Activated B cell treated with CpG ODN at 0.5 μM for 24 hours (primary cell): ENCODE measurements at regions not wholly inside any gene's neighbourhood (a gene's known extent, or its start where the extent isn't known, plus 50 kb on each side); places are given as distances from the start of the nearest gene placed in this dataset.

Experiments used
- ATAC-seq: fragments of 200-7000 bp; cut with Tn5 transposase; one replicate; pipeline ENCODE4 v1.10.0; 2021; ENCODE audit warnings: low read depth, mild to moderate bottlenecking, moderate library complexity
- CTCF ChIA-PET: fragments of 350-600 bp; sonication (Branson Sonifier 250); formaldehyde crosslinking; loops from one replicate; lab custom pipeline; 2021; ENCODE audit warnings: antibody characterized with exemption; lab: Charles Lee
- POLR2A ChIA-PET: fragments of 350-600 bp; sonication (Branson Sonifier 250); formaldehyde crosslinking; loops from one replicate; lab custom pipeline; 2021; ENCODE audit warnings: antibody characterized with exemption; lab: Charles Lee
- DNase-seq: peaks from one replicate; pipeline ENCODE4 v3.0.0; 2022
- H3K27ac Mint-ChIP-seq: one replicate; pipeline ENCODE4 v1.8.0; 2020; ENCODE audit warnings: mixed read lengths
- H3K27me3 Mint-ChIP-seq: one replicate; pipeline ENCODE4 v1.8.0; 2021; ENCODE audit warnings: mixed read lengths
- H3K36me3 Mint-ChIP-seq: one replicate; pipeline ENCODE4 v1.8.0; 2021; ENCODE audit warnings: low read depth, mixed read lengths
- H3K4me1 Mint-ChIP-seq: one replicate; pipeline ENCODE4 v1.8.0; 2021; ENCODE audit warnings: mixed read lengths
- H3K4me3 Mint-ChIP-seq: one replicate; pipeline ENCODE4 v1.8.0; 2020; ENCODE audit warnings: mild to moderate bottlenecking, mixed read lengths
- H3K9me3 Mint-ChIP-seq: one replicate; pipeline ENCODE4 v1.8.0; 2020; ENCODE audit warnings: mixed read lengths
- CTCF ChIP-seq: fragments of 200-600 bp; IDR thresholded peaks from one replicate; pipeline ENCODE4 v1.8.0; 2022; ENCODE audit warnings: antibody characterized with exemption, mild to moderate bottlenecking
- intact Hi-C: fragments of 100-400 bp; cut with micrococcal nuclease; formaldehyde crosslinking; loops from one replicate; pipeline ENCODE4 v1.15.1; 2024

DNA sequence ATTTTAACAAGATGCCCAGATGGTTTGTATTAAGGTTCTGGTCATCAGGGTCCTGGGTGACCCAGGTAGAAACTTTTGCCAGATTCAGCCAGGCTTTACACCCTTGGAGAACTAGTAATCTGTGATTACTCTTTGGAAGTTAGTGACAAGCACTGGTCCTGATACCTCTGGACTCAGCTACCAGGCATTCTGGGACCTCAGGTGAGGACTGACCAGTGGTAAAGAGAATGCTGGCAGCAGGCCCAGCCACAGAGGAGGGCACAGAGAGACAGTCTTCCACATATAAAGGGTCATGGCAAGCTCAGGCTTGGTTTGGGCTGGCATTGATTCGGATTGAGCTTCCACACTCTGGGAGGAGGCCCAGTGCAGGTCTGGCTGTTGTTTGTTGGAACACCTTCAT, 112.0 kb upstream of the CHST15 start:
- Mint-ChIP-seq H3K27me3 (no peaks in the 10 kb centered on the region), H3K9me3 (no peaks in the 10 kb centered on the region), H3K36me3 (no peaks in the 10 kb centered on the region), H3K4me1 (no peaks in the 10 kb centered on the region), H3K4me3 (no peak overlapping the region), H3K27ac (no peak overlapping the region)
- CTCF ChIA-PET, result no interaction called here
- intact Hi-C loops, result no loop called here
- POLR2A ChIA-PET, result no interaction called here
- ATAC-seq (no peak), DNase-seq (no peak)
- no peak for TF ChIP-seq CTCF

- Mint-ChIP-seq H3K4me1 (no peaks in the 10 kb centered on the region), H3K27ac (no peak overlapping the region), H3K4me3 (no peak overlapping the region), H3K27me3 (no peaks in the 10 kb centered on the region), H3K9me3 (no peaks in the 10 kb centered on the region), H3K36me3 (no peaks in the 10 kb centered on the region)
- DNase-seq, result no peak
- TF ChIP-seq CTCF, result no peak
- CTCF ChIA-PET, result no interaction called here
- POLR2A ChIA-PET, result no interaction called here
- intact Hi-C loops, result no loop called here
- no peak for ATAC-seq
These were observed 111.3 kb upstream of the CHST15 start for GRCh38 chr10:124204726-124205125.

- H3K9me3 Mint-ChIP-seq, result no peaks in the 10 kb centered on the region
- H3K4me3 Mint-ChIP-seq, result no peak overlapping the region
- ChIA-PET POLR2A (no interaction called here), CTCF (no interaction called here)
- peaks cover 3% of the 10 kb centered on the region for H3K27me3 Mint-ChIP-seq
- H3K27ac Mint-ChIP-seq, result no peak overlapping the region
- intact Hi-C loops, result no loop called here
- no peaks in the 10 kb centered on the region for H3K36me3 Mint-ChIP-seq
- TF ChIP-seq CTCF, result no peak
- no peaks in the 10 kb centered on the region for H3K4me1 Mint-ChIP-seq
- DNase-seq (no peak), ATAC-seq (no peak)
These were observed 106.6 kb upstream of the CHST15 start for GRCh38 chr10:124200011-124200410.

GRCh38 chr10:124198871-124199270, 105.5 kb upstream of the CHST15 start:
- DNase-seq (no peak), ATAC-seq (no peak)
- ChIA-PET CTCF (no interaction called here), POLR2A (no interaction called here)
- intact Hi-C loops, result no loop called here
- Mint-ChIP-seq H3K9me3 (no peaks in the 10 kb centered on the region), H3K4me1 (peaks cover 5% of the 10 kb centered on the region), H3K27me3 (peaks cover 3% of the 10 kb centered on the region), H3K27ac (no peak overlapping the region), H3K36me3 (no peaks in the 10 kb centered on the region), H3K4me3 (no peak overlapping the region)
- no peak for TF ChIP-seq CTCF

DNA sequence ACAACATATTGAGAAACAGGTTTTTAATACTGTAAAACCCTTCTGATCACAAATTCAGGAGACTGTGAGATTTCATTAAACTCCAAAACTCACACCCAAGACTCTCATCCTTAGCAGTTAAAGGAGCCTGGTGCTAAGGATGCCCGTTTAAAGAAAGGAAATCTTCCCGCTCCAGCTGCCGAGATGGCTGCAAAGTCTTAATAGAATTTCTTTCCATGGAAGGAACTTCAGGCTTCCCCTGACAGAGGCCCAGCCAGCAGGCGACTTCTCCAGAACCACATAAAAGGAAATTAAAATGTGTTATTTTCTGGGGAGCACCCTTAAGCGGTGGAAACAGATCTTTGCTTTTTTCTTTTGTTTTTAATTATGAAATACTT, 104.7 kb upstream of the CHST15 start:
- no peak for ATAC-seq
- Mint-ChIP-seq H3K27me3 (peaks cover 3% of the 10 kb centered on the region), H3K4me3 (no peak overlapping the region), H3K9me3 (no peaks in the 10 kb centered on the region), H3K4me1 (peaks cover 5% of the 10 kb centered on the region), H3K27ac (no peak overlapping the region), H3K36me3 (no peaks in the 10 kb centered on the region)
- no peak for TF ChIP-seq CTCF
- intact Hi-C loops, result no loop called here
- DNase-seq, result no peak
- POLR2A ChIA-PET, result no interaction called here
- CTCF ChIA-PET, result no interaction called here
